GM12878 (cell line): ENCODE measurements at regions not wholly inside any gene's neighbourhood (a gene's known extent, or its start where the extent isn't known, plus 50 kb on each side); places are given as distances from the start of the nearest gene placed in this dataset.

Experiments
- BCL11A ChIP-seq: IDR thresholded peaks from 2 replicates; pipeline ENCODE4 v1.6.1; 2011; ENCODE audit warnings: low read depth, low read length
- BRCA1 ChIP-seq: IDR thresholded peaks from 2 replicates; pipeline ENCODE4 v1.6.1; 2011; ENCODE audit warnings: low read depth, low read length, improper control_type of control experiment
- CEBPB ChIP-seq, 2 experiments: fragments of 150-350 bp in 1 of 2; IDR thresholded peaks; 2 replicates each; pipeline ENCODE4 v1.6.1; 2012 to 2014; ENCODE audit warnings: low read depth in 2 of 2, low read length in 2 of 2, borderline replicate concordance in 1 of 2, inconsistent platforms in 1 of 2
- E4F1 ChIP-seq: fragments of 450-650 bp; IDR thresholded peaks from 2 replicates; pipeline ENCODE4 v1.6.1; 2018; ENCODE audit warnings: borderline replicate concordance, mild to moderate bottlenecking; ENCODE audit not compliant: partially characterized antibody
- ETV6 ChIP-seq, 2 experiments: fragments of 450-650 bp in 1 of 2; IDR thresholded peaks in 1 of 2; conservative IDR thresholded peaks in 1 of 2; 2 replicates each; pipeline ENCODE4 v1.6.1; 2014; ENCODE audit warnings: antibody characterized with exemption in 1 of 2, borderline replicate concordance in 1 of 2, low read depth in 1 of 2, mild to moderate bottlenecking in 1 of 2, moderate library complexity in 1 of 2
- HCFC1 ChIP-seq: fragments of 150-350 bp; IDR thresholded peaks from 2 replicates; pipeline ENCODE4 v1.6.1; 2014; ENCODE audit warnings: low read length
- HDGF ChIP-seq: fragments of 450-650 bp; IDR thresholded peaks from 2 replicates; pipeline ENCODE4 v1.6.1; 2016; ENCODE audit warnings: antibody characterized with exemption
- JUNB ChIP-seq: IDR thresholded peaks from 2 replicates; pipeline ENCODE4 v1.6.1; 2016; ENCODE audit warnings: antibody characterized with exemption, mild to moderate bottlenecking
- MEF2B ChIP-seq: fragments of 450-650 bp; IDR thresholded peaks from 2 replicates; pipeline ENCODE4 v1.6.1; 2018; ENCODE audit warnings: mild to moderate bottlenecking, moderate library complexity; ENCODE audit not compliant: partially characterized antibody, poor library complexity, severe bottlenecking
- NFYA ChIP-seq: IDR thresholded peaks from 2 replicates; pipeline ENCODE4 v1.6.1; 2011; ENCODE audit warnings: low read depth, mild to moderate bottlenecking, low read length, improper control_type of control experiment, borderline replicate concordance
- NR2C2 ChIP-seq: IDR thresholded peaks from 2 replicates; pipeline ENCODE4 v1.6.1; 2011; ENCODE audit warnings: borderline replicate concordance, low read depth; ENCODE audit not compliant: control insufficient read depth, insufficient read length
- NRF1 ChIP-seq: conservative IDR thresholded peaks from 2 replicates; pipeline ENCODE4 v1.6.1; 2011; ENCODE audit warnings: mild to moderate bottlenecking, low read depth, low read length, improper control_type of control experiment
- RAD21 ChIP-seq: IDR thresholded peaks from 2 replicates; pipeline ENCODE4 v1.6.1; 2011; ENCODE audit warnings: mild to moderate bottlenecking, low read depth, low read length, moderate library complexity; ENCODE audit not compliant: insufficient read depth
- RELA ChIP-seq: fragments of 450-650 bp; IDR thresholded peaks from 2 replicates; pipeline ENCODE4 v1.8.0; 2014; ENCODE audit warnings: borderline replicate concordance; ENCODE audit not compliant: partially characterized antibody
- SIN3A ChIP-seq: IDR thresholded peaks from 2 replicates; pipeline ENCODE4 v1.6.1; 2012; ENCODE audit warnings: low read depth, low read length, improper control_type of control experiment
- SMAD5 ChIP-seq: IDR thresholded peaks from 2 replicates; pipeline ENCODE4 v1.6.1; 2016; ENCODE audit warnings: antibody characterized with exemption, low read depth
- SP1 ChIP-seq: IDR thresholded peaks from one replicate; pipeline ENCODE4 v1.6.1; 2011; ENCODE audit warnings: low read depth, low read length
- SREBF1 ChIP-seq: IDR thresholded peaks from 2 replicates; pipeline ENCODE4 v1.6.1; 2012; ENCODE audit warnings: mild to moderate bottlenecking, low read length
- STAT1 ChIP-seq: fragments of 450-650 bp; conservative IDR thresholded peaks from 2 replicates; pipeline ENCODE4 v1.6.1; 2014; ENCODE audit warnings: antibody characterized with exemption, mild to moderate bottlenecking
- TBL1XR1 ChIP-seq: IDR thresholded peaks from 2 replicates; pipeline ENCODE4 v1.6.1; 2012; ENCODE audit warnings: low read depth, low read length, improper control_type of control experiment
- ZNF207 ChIP-seq: fragments of 450-650 bp; IDR thresholded peaks from 2 replicates; pipeline ENCODE4 v1.6.1; 2014; ENCODE audit warnings: antibody characterized with exemption, mild to moderate bottlenecking, borderline replicate concordance
- ZNF687 ChIP-seq: fragments of 450-650 bp; IDR thresholded peaks from 2 replicates; pipeline ENCODE4 v1.6.1; 2017; ENCODE audit warnings: mild to moderate bottlenecking, moderate library complexity
- ZSCAN29 ChIP-seq: fragments of 450-650 bp; IDR thresholded peaks from 2 replicates; pipeline ENCODE4 v1.6.1; 2017; ENCODE audit warnings: mild to moderate bottlenecking, moderate library complexity
- TF ChIP-seq, protein P1 (sequence below): IDR thresholded peaks from 2 replicates; pipeline ENCODE4 v1.6.1; 2011; ENCODE audit warnings: borderline replicate concordance, low read depth, mild to moderate bottlenecking, moderate library complexity, low read length; ENCODE audit not compliant: insufficient read depth, poor library complexity, severe bottlenecking

- TF ChIP-seq, protein P1, sequence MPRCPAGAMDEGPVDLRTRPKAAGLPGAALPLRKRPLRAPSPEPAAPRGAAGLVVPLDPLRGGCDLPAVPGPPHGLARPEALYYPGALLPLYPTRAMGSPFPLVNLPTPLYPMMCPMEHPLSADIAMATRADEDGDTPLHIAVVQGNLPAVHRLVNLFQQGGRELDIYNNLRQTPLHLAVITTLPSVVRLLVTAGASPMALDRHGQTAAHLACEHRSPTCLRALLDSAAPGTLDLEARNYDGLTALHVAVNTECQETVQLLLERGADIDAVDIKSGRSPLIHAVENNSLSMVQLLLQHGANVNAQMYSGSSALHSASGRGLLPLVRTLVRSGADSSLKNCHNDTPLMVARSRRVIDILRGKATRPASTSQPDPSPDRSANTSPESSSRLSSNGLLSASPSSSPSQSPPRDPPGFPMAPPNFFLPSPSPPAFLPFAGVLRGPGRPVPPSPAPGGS: no peak
- TF ChIP-seq JUNB (no peak), E4F1 (no peak), RELA (peak; percentile 25), TBL1XR1 (no peak), SIN3A (no peak), ZNF687 (no peak), STAT1 (peak; percentile 88; the same call in 1 of the 2 replicates), ZNF207 (peak; percentile 65; the same call in 1 of the 2 replicates), SMAD5 (no peak), CEBPB (IDR thresholded peaks at IDR 0.05; ENCODE audit: borderline replicate concordance in 1 of 2, low read depth in 2 of 2, low read length in 2 of 2) (no peak), ETV6 (conservative IDR thresholded peaks at IDR 0.05 in 1 of 2, IDR thresholded peaks at IDR 0.05 in 1 of 2; ENCODE audit: borderline replicate concordance in 1 of 2, low read depth in 1 of 2) (no peak), SREBF1 (no peak), SP1 (no peak), HCFC1 (no peak), BRCA1 (no peak), NR2C2 (no peak), ZSCAN29 (peak; percentile 73), NRF1 (0 out of 2 replicates have a peak, but pooled peaks have one; percentile 34), NFYA (no peak), MEF2B (peak; percentile 31), BCL11A (no peak), HDGF (no peak), RAD21 (peak; percentile 98)
These were observed 89.4 kb downstream of the LINGO1 start (continued) for GRCh38 chr15:77543159-77543882.
